HG02623 (cell line): ENCODE measurements at regions not wholly inside any gene's neighbourhood (a gene's known extent, or its start where the extent isn't known, plus 50 kb on each side); places are given as distances from the start of the nearest gene placed in this dataset.

Experiments used
- ATAC-seq: cut with Tn5 transposase; IDR thresholded peaks from one replicate; pipeline ENCODE4 v1.9.1; 2021; ENCODE audit warnings: moderate library complexity; ENCODE audit not compliant: unreplicated experiment

GRCh38 chr3:61311044-61311443 lies 59.8 kb upstream of the FHIT start:
- no peak for ATAC-seq

DNA sequence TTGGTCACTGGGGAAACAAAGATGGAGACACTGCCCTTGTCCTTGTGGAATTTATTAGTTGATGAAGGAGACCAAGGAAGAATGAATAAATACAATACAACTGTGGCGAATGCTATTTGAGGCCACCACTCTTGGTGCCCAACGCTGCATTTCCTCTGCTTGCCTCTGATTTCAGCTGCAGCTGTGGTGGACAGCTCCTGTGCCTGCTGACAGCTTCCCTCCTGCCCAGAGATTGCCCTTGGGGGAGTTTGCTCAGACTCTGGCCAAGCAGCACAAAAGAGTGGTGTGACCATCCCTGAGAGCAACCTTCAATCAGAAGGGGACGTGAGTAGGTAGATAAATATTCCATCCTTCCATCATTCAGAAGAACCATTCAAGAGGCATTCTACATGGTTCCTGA lies 64.6 kb upstream of the FHIT start:
- ATAC-seq = no peak

DNA sequence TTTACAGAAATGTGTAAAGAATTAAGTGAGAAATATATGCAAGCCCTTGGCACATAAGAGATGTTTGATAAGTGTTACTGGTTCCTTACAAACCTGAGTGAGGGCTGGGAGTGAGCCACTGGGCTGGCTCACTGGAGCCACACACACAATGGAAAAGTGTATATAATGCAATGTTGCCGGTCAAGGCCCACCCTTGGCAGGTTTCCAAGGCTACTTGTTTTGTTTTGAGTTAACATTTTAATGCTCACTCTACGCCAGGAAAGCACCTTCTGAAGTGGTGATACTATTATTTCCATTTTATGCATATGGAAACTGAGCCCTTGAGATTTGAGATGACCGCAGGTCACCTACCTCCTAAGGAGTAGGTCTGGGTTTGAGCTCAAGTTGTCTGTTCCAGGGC lies 71.8 kb upstream of the FHIT start:
- ATAC-seq = no peak

DNA sequence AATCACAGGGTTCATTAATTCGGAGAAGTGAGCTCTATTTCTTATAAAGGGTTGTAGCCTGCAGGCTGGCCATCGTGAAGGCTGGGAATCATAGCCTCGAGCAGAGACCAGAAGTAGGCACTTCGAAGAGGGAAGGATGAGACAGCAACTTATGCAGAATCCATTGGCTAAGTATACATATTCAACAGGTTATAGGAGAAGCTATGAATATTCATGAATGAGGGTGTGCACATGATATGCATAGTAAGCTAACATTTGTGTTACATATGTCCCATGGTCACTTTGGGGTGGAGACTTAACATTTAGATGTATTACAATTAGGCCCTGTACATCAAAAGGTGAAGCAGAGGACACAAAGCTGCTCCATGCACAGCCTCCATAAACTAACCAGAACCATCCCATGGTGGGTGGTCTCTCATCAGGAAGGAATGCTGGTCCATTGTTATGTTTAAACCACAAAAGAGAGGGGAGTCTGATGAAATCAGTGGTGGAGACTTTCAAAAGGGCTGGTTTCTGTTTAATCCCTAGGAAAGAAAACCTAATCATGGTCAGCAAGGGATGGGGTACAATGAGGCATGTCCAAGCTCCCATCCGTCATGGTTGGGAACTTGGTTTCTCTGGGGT lies 80.8 kb upstream of the FHIT start:
- ATAC-seq = no peak

DNA sequence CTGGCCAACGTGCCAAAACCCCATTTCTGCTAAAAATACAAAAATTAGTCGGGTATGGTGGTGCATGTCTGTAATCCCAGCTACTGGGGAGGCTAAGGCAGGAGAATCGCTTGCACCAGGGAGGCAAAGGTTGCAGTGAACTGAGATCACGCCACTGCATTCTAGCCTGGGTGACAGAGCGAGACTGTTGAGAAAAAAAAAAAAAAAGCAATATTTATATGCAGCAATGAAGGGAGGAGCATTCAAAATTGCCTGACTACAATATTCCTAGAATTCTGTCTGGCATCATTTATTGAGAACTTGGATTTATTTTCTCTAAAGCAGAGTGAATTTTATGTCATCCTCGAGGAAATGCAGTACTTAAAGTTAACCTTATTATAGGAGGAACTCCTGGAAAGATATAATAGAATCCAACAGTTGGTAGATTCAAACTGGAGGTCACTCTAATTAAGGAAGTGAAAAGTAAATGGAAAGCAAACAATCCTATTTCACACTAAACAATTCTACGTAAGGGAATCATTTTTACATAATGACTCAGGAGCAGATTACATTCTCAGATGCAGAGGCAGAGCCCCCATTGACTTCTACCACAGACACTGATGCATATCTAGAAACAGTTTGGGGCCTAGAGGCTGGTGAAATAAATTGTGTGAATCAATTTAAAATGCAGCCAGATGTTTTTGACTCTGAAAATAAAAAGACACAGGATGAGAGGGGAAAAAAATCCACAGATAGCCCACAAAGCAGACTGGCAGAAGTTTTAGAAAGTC lies 82.1 kb upstream of the FHIT start:
- ATAC-seq = no peak

DNA sequence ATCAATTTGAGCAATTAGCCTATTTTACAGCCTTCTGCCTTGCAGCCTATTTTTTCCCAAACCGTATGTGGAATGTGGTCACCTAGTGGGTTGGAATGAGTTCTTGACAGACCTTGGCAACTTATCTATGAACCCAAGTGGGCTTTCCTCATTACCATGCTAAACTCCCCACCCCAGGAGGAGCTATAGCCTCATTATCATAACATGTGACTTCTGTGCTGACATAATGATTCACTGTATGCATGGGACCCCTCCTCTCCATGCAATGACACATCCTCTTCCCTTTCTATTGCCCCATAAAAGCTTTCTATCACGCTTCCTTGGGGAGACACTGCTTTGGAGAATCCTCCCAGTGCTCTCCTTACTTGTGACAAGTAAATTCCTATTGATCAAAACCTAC lies 83.5 kb upstream of the FHIT start:
- ATAC-seq = no peak

- ATAC-seq = no peak
Measured at GRCh38 chr3:61340931-61341461, 89.7 kb upstream of the FHIT start.

GRCh38 chr3:61343543-61343942 lies 92.3 kb upstream of the FHIT start:
- ATAC-seq = no peak

DNA sequence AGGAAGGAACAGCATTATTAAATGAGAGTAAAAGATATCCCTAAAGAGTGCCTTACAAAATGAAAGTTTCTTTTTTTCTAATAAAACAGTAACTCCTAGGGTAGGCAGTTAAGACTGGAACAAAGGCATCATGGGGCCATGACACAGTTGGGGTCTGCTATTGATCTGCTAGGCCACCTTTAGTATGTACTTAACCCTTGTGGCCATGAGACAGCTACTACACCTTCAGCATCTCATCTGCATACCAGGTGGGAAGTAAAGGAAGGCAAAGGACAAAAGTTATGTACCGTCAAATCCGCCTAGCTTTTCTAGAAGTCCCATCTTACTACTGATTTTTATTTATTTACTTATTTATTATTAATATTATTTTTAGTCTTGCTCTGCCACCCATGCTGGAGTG lies 93.8 kb upstream of the FHIT start:
- ATAC-seq = no peak

DNA sequence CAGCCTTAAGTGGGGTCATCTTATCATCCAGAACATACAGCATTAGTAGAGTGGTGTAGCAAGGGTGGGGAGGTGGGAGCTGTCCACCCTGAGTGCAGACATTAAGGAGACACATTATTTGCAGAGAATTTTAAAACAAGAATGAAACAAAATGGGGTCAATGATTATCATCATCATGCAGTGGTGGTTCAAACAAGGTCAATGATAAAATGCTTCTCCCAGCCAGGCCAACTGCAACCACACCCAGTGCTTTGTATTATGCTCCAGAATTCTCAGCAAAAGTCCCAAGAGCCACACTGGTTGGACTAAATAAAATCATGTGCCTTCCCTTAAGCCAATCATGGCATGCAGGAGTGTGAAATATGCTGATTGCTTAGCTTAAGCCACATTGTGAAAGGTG lies 96.7 kb upstream of the FHIT start:
- ATAC-seq = no peak

DNA sequence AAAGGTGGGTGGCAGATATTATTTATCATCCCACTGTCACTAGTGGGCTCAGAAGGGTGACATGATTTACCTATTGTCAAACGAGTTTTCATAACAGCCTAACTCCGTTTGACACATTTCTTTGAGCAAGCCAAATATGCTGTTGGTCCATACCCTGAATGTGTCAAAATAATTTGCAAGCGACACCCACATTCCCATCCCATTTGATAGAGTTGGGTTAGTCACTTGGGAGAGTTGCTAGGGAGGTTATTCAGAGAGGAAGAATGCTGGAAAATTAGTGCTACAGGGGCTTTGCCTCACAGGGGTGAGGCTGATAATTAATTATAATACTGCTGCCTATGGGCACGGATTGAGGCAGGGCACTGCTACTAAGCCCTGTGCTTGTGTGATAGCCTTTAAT lies 98.5 kb upstream of the FHIT start:
- ATAC-seq = no peak

- no peak for ATAC-seq
Measured at GRCh38 chr3:61350782-61351309, 99.6 kb upstream of the FHIT start.

DNA sequence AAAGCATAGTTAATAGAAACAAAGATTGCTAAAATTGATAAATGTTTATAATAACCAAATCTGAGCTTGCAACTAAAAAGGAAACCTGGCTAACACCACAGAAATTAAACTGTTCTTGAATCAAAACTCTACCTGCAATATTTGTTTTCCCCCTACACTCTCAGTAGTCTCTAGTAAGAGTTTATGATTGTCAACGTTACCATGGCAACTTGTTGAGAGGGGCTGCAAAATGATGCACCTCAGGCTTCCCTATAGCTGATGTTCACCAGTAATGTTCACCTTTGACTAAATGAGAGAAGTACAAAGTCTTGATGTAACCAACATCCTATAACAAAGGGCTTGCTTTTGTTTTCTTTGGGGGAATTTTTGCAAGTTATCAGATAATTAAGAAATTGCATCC lies 101.1 kb upstream of the FHIT start:
- no peak for ATAC-seq

DNA sequence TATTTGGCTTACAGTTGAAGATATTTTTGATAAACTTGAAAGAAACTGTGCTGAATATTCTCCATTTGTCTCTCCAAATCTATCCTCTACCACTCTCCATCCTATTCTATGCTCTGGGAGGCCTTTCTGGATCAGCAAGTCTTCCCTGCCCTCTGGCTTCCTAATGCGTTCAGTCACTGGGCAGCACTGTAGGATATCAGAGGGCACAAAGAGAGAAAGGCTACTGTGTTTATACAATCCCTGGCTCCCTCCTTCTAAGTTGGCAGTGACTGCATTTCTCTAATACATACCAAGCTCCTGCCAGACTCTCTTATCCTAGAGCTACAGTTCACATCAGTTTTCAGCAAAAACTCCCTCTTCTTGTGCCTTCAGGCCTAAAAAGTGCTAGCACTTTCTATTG lies 102.1 kb upstream of the FHIT start:
- ATAC-seq = no peak

DNA sequence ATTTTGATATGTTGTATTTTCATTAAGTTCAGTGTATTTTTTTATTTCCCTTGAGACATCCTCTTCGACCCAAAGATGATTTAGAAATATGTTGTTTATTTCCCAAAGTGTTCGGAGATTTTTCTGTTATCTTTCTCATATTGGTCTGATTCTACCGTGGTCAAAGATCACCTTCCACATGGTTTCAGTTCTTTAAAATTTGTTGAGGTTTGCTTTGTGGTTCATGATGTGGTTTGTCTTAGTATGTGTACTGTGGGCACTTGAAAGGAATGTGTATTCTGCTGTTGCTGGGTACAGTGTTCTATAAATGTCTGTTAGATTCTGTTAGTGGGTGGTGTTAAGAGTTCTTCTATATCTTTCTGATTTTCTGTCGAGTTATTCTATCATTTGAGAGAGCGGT lies 103.4 kb upstream of the FHIT start:
- ATAC-seq = no peak

- no peak for ATAC-seq
Measured at GRCh38 chr3:61356685-61357084, 105.4 kb upstream of the FHIT start.

DNA sequence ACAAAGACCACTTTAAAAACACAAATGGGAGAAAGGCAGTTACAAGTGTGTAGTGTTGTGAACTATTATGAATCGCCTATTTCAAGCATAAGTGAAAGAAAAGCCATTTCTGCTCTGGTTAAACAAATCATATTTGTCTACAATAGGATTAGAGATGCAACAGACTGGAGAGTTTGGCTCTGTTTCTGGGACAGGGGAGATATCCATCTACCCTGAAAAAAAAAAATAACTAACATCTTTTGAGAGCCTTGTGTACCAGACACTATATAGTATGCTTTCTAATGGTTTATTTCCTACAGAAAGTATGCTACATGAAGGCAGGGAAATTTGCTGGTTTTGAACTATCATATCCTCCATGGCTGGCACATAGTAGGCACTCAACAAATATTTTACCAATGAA lies 106.7 kb upstream of the FHIT start:
- ATAC-seq = no peak

- peak; percentile 100 for ATAC-seq
Measured at GRCh38 chr3:61358364-61358763, 107.1 kb upstream of the FHIT start.

DNA sequence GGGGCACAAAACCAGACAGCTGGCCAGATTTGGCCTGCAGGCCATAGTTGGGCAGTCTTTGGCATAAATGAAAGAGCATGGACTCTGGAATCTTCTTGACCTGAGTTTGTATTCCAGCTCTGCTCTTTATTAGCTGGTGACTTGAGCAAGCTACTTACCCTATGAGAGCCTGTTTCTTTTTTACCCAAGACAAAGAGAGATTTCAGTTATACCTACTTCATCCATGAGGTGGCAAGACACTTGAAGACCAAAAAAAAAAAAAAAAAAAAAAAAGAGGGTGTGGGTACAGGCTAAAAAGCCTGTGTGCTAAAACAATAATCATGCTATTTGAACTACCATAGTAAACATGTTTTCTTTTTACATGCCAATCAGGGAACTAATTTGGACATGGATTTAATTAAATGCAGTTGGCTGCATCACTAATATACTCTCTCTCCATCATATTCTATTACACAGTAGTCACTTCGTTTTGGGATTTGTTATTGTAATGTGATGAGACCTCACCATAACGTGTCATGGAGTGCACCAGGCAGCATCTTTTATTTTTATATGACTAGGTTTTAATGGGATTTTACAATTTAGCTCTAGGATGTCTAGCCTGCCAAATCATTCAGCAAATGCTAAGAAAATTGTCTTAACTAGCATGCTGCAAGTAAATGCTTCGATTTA lies 109.2 kb upstream of the FHIT start:
- no peak for ATAC-seq

- no peak for ATAC-seq
Measured at GRCh38 chr3:61369678-61370077, 118.4 kb upstream of the FHIT start.

GRCh38 chr3:61371123-61371522 lies 119.9 kb upstream of the FHIT start:
- no peak for ATAC-seq

DNA sequence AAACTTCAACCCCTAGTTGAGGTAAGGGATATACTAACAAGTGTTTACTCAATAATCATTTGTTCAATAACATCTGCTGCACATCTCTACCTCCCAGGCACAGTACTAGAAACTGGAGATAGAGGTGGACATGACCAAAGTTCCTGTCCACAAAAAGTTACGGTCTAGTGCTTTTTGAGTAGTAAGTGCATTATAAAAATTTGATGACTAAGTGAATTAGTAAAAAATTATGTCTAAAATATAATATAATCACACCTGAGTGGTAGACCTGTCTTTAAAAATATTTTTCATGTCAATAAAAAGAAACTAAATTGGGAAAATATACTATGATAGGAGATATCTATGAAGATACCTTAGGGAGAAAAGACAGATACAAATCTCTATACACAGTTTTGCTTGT lies 121.5 kb upstream of the FHIT start:
- no peak for ATAC-seq
